ENCODE measurements at regions not wholly inside any gene's neighbourhood (a gene's known extent, or its start where the extent isn't known, plus 50 kb on each side); places are given as distances from the start of the nearest gene placed in this dataset.

DNA sequence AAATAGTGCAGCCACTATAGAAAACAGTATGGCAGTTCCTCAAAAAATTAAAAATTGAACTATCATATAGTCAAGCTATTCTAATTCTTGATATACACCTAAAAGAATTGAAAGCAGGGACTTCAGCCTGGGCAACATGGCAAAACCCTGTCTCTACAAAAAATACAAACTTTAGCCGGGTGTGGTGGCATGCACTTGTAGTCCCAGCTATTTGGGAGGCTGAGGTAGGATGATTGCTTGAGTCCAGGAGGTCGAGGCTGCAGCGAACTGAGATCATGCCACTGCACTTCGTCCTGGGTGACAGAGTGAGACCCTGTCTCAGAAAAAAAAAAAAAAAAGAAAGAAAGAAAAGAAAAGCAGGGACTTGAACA is 64.0 kb upstream of the FOXN2 start:
- no peak for TF ChIP-seq EZH2phosphoT487 (IDR thresholded peaks at IDR 0.05; ENCODE audit: borderline replicate concordance)
- TF ChIP-seq, protein P1, sequence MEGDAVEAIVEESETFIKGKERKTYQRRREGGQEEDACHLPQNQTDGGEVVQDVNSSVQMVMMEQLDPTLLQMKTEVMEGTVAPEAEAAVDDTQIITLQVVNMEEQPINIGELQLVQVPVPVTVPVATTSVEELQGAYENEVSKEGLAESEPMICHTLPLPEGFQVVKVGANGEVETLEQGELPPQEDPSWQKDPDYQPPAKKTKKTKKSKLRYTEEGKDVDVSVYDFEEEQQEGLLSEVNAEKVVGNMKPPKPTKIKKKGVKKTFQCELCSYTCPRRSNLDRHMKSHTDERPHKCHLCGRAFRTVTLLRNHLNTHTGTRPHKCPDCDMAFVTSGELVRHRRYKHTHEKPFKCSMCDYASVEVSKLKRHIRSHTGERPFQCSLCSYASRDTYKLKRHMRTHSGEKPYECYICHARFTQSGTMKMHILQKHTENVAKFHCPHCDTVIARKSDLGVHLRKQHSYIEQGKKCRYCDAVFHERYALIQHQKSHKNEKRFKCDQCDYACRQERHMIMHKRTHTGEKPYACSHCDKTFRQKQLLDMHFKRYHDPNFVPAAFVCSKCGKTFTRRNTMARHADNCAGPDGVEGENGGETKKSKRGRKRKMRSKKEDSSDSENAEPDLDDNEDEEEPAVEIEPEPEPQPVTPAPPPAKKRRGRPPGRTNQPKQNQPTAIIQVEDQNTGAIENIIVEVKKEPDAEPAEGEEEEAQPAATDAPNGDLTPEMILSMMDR (conservative IDR thresholded peaks at IDR 0.05; ENCODE audit: low read length): no peak
- Histone ChIP-seq H3K9me3 (ENCODE audit: insufficient read depth, low read depth, low read length) (no peaks in the 10 kb centered on the region), H4K20me1 (ENCODE audit: insufficient read depth, low read length, poor library complexity, severe bottlenecking) (no peaks in the 10 kb centered on the region), H3K4me1 (ENCODE audit: insufficient read depth, low read length, poor library complexity, severe bottlenecking) (no peaks in the 10 kb centered on the region), H3F3A (ENCODE audit: low read depth) (no peaks in the 10 kb centered on the region), H3K27me3 (ENCODE audit: insufficient read depth, low read length, poor library complexity, severe bottlenecking) (no peaks in the 10 kb centered on the region), H3K9ac (ENCODE audit: low read depth, low read length, poor library complexity, severe bottlenecking) (no peak overlapping the region), H3K9me2 (replicated peaks; ENCODE audit: low read depth, low read length) (no peaks in the 10 kb centered on the region), H3K79me2 (ENCODE audit: insufficient read depth, low read length) (no peaks in the 10 kb centered on the region), H3K4me3 (ENCODE audit: low read length, poor library complexity, severe bottlenecking) (no peak overlapping the region), H3K4me2 (ENCODE audit: low read depth, low read length, poor library complexity, severe bottlenecking) (no peak overlapping the region), H2AFZ (ENCODE audit: low read length) (no peak overlapping the region), H3K36me3 (ENCODE audit: insufficient read depth, low read length) (no peaks in the 10 kb centered on the region)

DNA sequence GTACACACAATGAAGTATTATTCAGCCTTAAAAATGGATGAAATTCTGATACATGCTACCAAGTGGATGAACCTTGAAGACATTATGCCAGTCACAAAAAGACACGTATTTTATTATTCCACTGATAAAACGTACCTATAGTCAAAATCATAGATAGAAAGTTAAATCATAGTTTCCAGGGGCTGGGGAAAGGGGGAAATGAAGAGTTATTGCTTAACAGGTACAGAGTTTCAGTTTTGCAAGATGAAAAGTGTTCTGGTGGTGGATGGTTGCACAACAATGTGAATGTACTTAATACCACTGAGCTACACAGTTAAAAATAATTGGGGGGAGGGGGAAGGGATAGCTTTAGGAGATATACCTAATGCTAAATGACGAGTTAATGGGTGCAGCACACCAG is 63.5 kb upstream of the FOXN2 start:
- Histone ChIP-seq H4K20me1 (ENCODE audit: insufficient read depth, low read length, poor library complexity, severe bottlenecking) (no peaks in the 10 kb centered on the region), H3K9me2 (replicated peaks; ENCODE audit: low read depth, low read length) (no peaks in the 10 kb centered on the region), H2AFZ (ENCODE audit: low read length) (no peak overlapping the region), H3K36me3 (ENCODE audit: insufficient read depth, low read length) (no peaks in the 10 kb centered on the region), H3F3A (ENCODE audit: low read depth) (no peaks in the 10 kb centered on the region), H3K4me3 (ENCODE audit: low read length, poor library complexity, severe bottlenecking) (no peak overlapping the region), H3K4me1 (ENCODE audit: insufficient read depth, low read length, poor library complexity, severe bottlenecking) (no peaks in the 10 kb centered on the region), H3K79me2 (ENCODE audit: insufficient read depth, low read length) (no peaks in the 10 kb centered on the region), H3K4me2 (ENCODE audit: low read depth, low read length, poor library complexity, severe bottlenecking) (no peak overlapping the region), H3K9ac (ENCODE audit: low read depth, low read length, poor library complexity, severe bottlenecking) (no peak overlapping the region), H3K27me3 (ENCODE audit: insufficient read depth, low read length, poor library complexity, severe bottlenecking) (no peaks in the 10 kb centered on the region), H3K9me3 (ENCODE audit: insufficient read depth, low read depth, low read length) (no peaks in the 10 kb centered on the region)
- TF ChIP-seq EZH2phosphoT487 (IDR thresholded peaks at IDR 0.05; ENCODE audit: borderline replicate concordance): no peak
- TF ChIP-seq, protein P1 (conservative IDR thresholded peaks at IDR 0.05; ENCODE audit: low read length): no peak

DNA sequence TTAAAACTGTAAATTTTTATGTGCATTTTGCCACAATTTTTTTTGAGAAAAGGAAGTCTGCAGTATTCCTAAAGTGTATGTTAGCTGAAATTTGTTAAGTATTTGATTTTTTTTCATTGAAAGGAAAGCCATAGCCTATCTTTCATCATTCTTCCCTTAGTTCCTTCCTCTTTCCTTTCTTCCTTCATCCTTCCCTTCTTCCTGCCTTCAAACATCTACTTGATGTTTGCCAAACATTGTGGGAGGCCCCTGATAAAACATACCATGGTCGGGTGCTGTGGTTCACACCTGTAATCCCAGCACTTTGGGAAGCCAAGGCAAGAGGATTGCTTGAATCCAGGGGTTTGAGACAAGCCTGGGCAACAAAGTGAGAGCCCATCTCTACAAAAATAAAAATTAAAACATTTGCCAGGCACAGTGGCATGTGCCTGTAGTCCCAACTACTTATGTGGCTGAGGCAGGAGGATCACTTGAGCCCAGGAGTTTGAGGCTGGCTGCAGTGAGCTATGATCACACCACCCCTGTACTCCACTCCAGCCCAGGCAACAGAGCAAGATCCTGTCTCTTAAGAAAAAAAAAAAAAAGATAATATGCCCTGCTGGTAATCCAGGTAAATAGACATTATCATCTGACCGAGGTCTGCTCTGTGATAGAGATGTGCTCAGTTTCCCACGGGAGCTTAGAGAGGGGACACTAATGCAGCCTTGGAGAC is 62.9 kb upstream of the FOXN2 start:
- Histone ChIP-seq H3K9me3 (ENCODE audit: insufficient read depth, low read depth, low read length) (no peaks in the 10 kb centered on the region), H3K9ac (ENCODE audit: low read depth, low read length, poor library complexity, severe bottlenecking) (no peak overlapping the region), H3K4me3 (ENCODE audit: low read length, poor library complexity, severe bottlenecking) (no peak overlapping the region), H3K4me1 (ENCODE audit: insufficient read depth, low read length, poor library complexity, severe bottlenecking) (no peaks in the 10 kb centered on the region), H3F3A (ENCODE audit: low read depth) (no peaks in the 10 kb centered on the region), H2AFZ (ENCODE audit: low read length) (no peak overlapping the region), H3K4me2 (ENCODE audit: low read depth, low read length, poor library complexity, severe bottlenecking) (no peak overlapping the region), H3K79me2 (ENCODE audit: insufficient read depth, low read length) (no peaks in the 10 kb centered on the region), H4K20me1 (ENCODE audit: insufficient read depth, low read length, poor library complexity, severe bottlenecking) (no peaks in the 10 kb centered on the region), H3K27me3 (ENCODE audit: insufficient read depth, low read length, poor library complexity, severe bottlenecking) (no peaks in the 10 kb centered on the region), H3K9me2 (replicated peaks; ENCODE audit: low read depth, low read length) (no peaks in the 10 kb centered on the region), H3K36me3 (ENCODE audit: insufficient read depth, low read length) (no peaks in the 10 kb centered on the region)
- TF ChIP-seq, protein P1 (conservative IDR thresholded peaks at IDR 0.05; ENCODE audit: low read length): no peak
- no peak for TF ChIP-seq EZH2phosphoT487 (IDR thresholded peaks at IDR 0.05; ENCODE audit: borderline replicate concordance)
